Mesendoderm (in vitro differentiated cells): ENCODE measurements at regions not wholly inside any gene's neighbourhood (a gene's known extent, or its start where the extent isn't known, plus 50 kb on each side); places are given as distances from the start of the nearest gene placed in this dataset.

Source experiments
- DNase-seq: peaks from one replicate; pipeline ENCODE4 v3.0.0; 2013
- H2AK5ac ChIP-seq: 2 replicates; pipeline ENCODE4 v1.6.1; 2013; ENCODE audit warnings: low read length, inconsistent platforms
- H2BK120ac ChIP-seq: 2 replicates; pipeline ENCODE4 v1.6.1; 2013; ENCODE audit warnings: low read depth, mild to moderate bottlenecking, low read length, moderate library complexity, mixed read lengths
- H2BK15ac ChIP-seq: replicated peaks from 2 replicates; pipeline ENCODE4 v1.6.1; 2013; ENCODE audit warnings: low read depth, mild to moderate bottlenecking, moderate library complexity
- H2BK5ac ChIP-seq: 2 replicates; pipeline ENCODE4 v1.6.1; 2013; ENCODE audit warnings: low read length, inconsistent platforms
- H3K18ac ChIP-seq: 2 replicates; pipeline ENCODE4 v1.6.1; 2013; ENCODE audit warnings: mild to moderate bottlenecking, low read length, mixed read lengths
- H3K23ac ChIP-seq: one replicate; pipeline ENCODE4 v1.6.1; 2013; ENCODE audit warnings: low read length
- H3K27ac ChIP-seq: 2 replicates; pipeline ENCODE4 v1.5.1; 2013; ENCODE audit warnings: low read depth, mild to moderate bottlenecking, inconsistent platforms, low read length, moderate library complexity
- H3K27me3 ChIP-seq: 2 replicates; pipeline ENCODE4 v1.6.1; 2013; ENCODE audit warnings: low read length, control low read depth, mild to moderate bottlenecking, inconsistent platforms; ENCODE audit not compliant: insufficient read depth, poor library complexity
- H3K36me3 ChIP-seq: 2 replicates; pipeline ENCODE4 v1.6.1; 2013; ENCODE audit warnings: low read length, inconsistent platforms; ENCODE audit not compliant: control insufficient read depth, insufficient read depth
- H3K4ac ChIP-seq: one replicate; pipeline ENCODE4 v1.6.1; 2013; ENCODE audit warnings: low read depth, mild to moderate bottlenecking, low read length, moderate library complexity
- H3K4me1 ChIP-seq: 2 replicates; pipeline ENCODE4 v1.6.1; 2013; ENCODE audit warnings: low read depth, low read length, inconsistent platforms; ENCODE audit not compliant: control insufficient read depth
- H3K4me2 ChIP-seq: 2 replicates; pipeline ENCODE4 v1.6.1; 2013; ENCODE audit warnings: low read length
- H3K4me3 ChIP-seq: 2 replicates; pipeline ENCODE4 v1.5.1; 2013; ENCODE audit warnings: mild to moderate bottlenecking, low read length
- H3K56ac ChIP-seq: one replicate; pipeline ENCODE4 v1.6.1; 2013; ENCODE audit warnings: low read length
- H3K79me1 ChIP-seq: 2 replicates; pipeline ENCODE4 v1.6.1; 2013; ENCODE audit warnings: low read length, inconsistent platforms
- H3K79me2 ChIP-seq: 2 replicates; pipeline ENCODE4 v1.6.1; 2013; ENCODE audit warnings: mild to moderate bottlenecking, low read length; ENCODE audit not compliant: control insufficient read depth, insufficient read depth
- H3K9ac ChIP-seq: 2 replicates; pipeline ENCODE4 v1.6.1; 2013; ENCODE audit warnings: low read length, inconsistent platforms
- H4K5ac ChIP-seq: one replicate; pipeline ENCODE4 v1.6.1; 2013; ENCODE audit warnings: low read length
- H4K8ac ChIP-seq: one replicate; pipeline ENCODE4 v1.6.1; 2013; ENCODE audit warnings: low read depth, mild to moderate bottlenecking, control low read depth, low read length, moderate library complexity
- WGBS: extraction: QIAGEN DNeasy Blood & Tissue Kit; methylation state at CpG from one replicate; pipeline ENCODE4 v1.1.7; 2013; ENCODE audit warnings: low lambda C conversion rate, missing lambda C conversion rate; ENCODE audit not compliant: insufficient coverage; ENCODE audit errors: extremely low coverage; 5-methylcytosine and 5-hydroxymethylcytosine counted together

DNA sequence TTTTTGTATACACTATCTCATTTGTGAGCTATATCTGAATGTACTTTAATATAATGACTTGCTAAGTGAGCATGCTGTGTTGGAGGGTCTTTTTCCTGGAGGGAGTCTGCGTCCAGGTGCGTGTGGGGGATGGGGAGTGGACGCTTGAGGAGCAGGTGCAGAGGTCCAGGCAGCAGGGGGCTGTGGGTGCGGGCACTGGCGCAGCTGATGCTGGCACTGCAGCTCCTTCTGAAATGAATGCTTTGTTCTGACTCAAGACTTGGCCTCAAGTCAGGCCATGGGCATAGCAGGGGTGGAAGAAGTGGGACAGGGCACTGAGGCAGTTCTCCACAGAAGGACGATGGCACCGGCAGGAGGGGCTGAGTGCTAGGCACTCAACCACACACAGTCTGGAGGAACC, 165.7 kb upstream of the IRX1 start:
- H3K56ac ChIP-seq: no peak overlapping the region
- no peak overlapping the region for H3K4ac ChIP-seq
- no peak overlapping the region for H3K4me3 ChIP-seq
- no peak overlapping the region for H3K9ac ChIP-seq
- H3K79me2 ChIP-seq: no peaks in the 10 kb centered on the region
- DNase-seq: no peak
- no peak overlapping the region for H2BK15ac ChIP-seq
- WGBS: no CpG with 5 or more reads among the region's 7 CpGs
- no peak overlapping the region for H4K8ac ChIP-seq
- H2BK5ac ChIP-seq: no peak overlapping the region
- H3K18ac ChIP-seq: no peak overlapping the region
- H3K36me3 ChIP-seq: no peaks in the 10 kb centered on the region
- no peak overlapping the region for H3K23ac ChIP-seq
- no peak overlapping the region for H2AK5ac ChIP-seq
- H3K4me1 ChIP-seq: no peaks in the 10 kb centered on the region
- H2BK120ac ChIP-seq: no peak overlapping the region
- H3K27me3 ChIP-seq: no peaks in the 10 kb centered on the region
- H3K27ac ChIP-seq: no peak overlapping the region
- no peaks in the 10 kb centered on the region for H3K79me1 ChIP-seq
- no peak overlapping the region for H4K5ac ChIP-seq
- no peak overlapping the region for H3K4me2 ChIP-seq

- no peaks in the 10 kb centered on the region for H3K36me3 ChIP-seq
- no peak overlapping the region for H3K18ac ChIP-seq
- no peak overlapping the region for H3K9ac ChIP-seq
- H4K5ac ChIP-seq: no peak overlapping the region
- H2BK120ac ChIP-seq: no peak overlapping the region
- WGBS: no CpG with 5 or more reads among the region's 15 CpGs
- H3K4ac ChIP-seq: no peak overlapping the region
- H2AK5ac ChIP-seq: no peak overlapping the region
- no peak overlapping the region for H3K4me3 ChIP-seq
- DNase-seq: peak; percentile 20
- H3K79me2 ChIP-seq: no peaks in the 10 kb centered on the region
- no peaks in the 10 kb centered on the region for H3K27me3 ChIP-seq
- H4K8ac ChIP-seq: no peak overlapping the region
- H3K79me1 ChIP-seq: no peaks in the 10 kb centered on the region
- no peaks in the 10 kb centered on the region for H3K4me1 ChIP-seq
- no peak overlapping the region for H3K4me2 ChIP-seq
- H3K56ac ChIP-seq: no peak overlapping the region
- no peak overlapping the region for H3K27ac ChIP-seq
- H3K23ac ChIP-seq: no peak overlapping the region
- H2BK15ac ChIP-seq: no peak overlapping the region
- no peak overlapping the region for H2BK5ac ChIP-seq
Observed at GRCh38 chr5:3428334-3428733, 167.3 kb upstream of the IRX1 start.

DNA sequence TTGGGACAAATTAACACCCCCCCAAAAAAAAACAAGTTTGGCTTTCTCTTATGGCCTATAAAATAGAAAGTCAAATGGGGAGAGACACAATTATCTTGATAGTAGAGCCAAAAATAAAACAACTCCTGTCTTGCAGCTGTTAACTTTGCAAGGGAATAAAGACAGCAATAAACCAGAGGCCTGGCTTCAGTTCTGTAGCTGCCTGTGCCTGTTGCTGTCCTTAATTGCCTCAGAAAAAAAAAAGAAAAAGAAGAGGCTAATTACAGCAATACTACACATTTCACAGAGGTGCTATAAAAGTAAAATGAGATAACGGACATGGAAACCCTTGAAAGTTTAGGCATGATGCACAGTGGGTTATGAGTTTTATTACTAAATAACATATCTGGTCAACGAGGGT, 170.7 kb upstream of the IRX1 start:
- no peak overlapping the region for H3K27ac ChIP-seq
- H3K79me1 ChIP-seq: no peaks in the 10 kb centered on the region
- no peak overlapping the region for H3K23ac ChIP-seq
- H3K4me1 ChIP-seq: no peaks in the 10 kb centered on the region
- no peak overlapping the region for H2BK5ac ChIP-seq
- no peak overlapping the region for H2BK15ac ChIP-seq
- no peak for DNase-seq
- H2BK120ac ChIP-seq: no peak overlapping the region
- H4K5ac ChIP-seq: no peak overlapping the region
- no peak overlapping the region for H3K9ac ChIP-seq
- no peak overlapping the region for H3K56ac ChIP-seq
- H2AK5ac ChIP-seq: no peak overlapping the region
- no peak overlapping the region for H3K4me3 ChIP-seq
- no peaks in the 10 kb centered on the region for H3K27me3 ChIP-seq
- no peaks in the 10 kb centered on the region for H3K36me3 ChIP-seq
- H4K8ac ChIP-seq: no peak overlapping the region
- no peak overlapping the region for H3K4ac ChIP-seq
- no peak overlapping the region for H3K4me2 ChIP-seq
- no peak overlapping the region for H3K18ac ChIP-seq
- no peaks in the 10 kb centered on the region for H3K79me2 ChIP-seq
- no CpG with 5 or more reads among the region's 2 CpGs for WGBS

- H4K5ac ChIP-seq: no peak overlapping the region
- no peaks in the 10 kb centered on the region for H3K79me2 ChIP-seq
- no peaks in the 10 kb centered on the region for H3K4me1 ChIP-seq
- no peaks in the 10 kb centered on the region for H3K36me3 ChIP-seq
- no peak overlapping the region for H3K23ac ChIP-seq
- no peak overlapping the region for H2BK120ac ChIP-seq
- H3K27me3 ChIP-seq: no peaks in the 10 kb centered on the region
- H2BK5ac ChIP-seq: no peak overlapping the region
- no peak overlapping the region for H4K8ac ChIP-seq
- no peaks in the 10 kb centered on the region for H3K79me1 ChIP-seq
- no peak overlapping the region for H3K27ac ChIP-seq
- H2BK15ac ChIP-seq: no peak overlapping the region
- no peak overlapping the region for H3K56ac ChIP-seq
- H3K4ac ChIP-seq: no peak overlapping the region
- H3K4me2 ChIP-seq: no peak overlapping the region
- no peak overlapping the region for H3K9ac ChIP-seq
- no peak overlapping the region for H3K18ac ChIP-seq
- H2AK5ac ChIP-seq: no peak overlapping the region
- DNase-seq: peak; percentile 61
- WGBS: no CpG with 5 or more reads among the region's 17 CpGs
- no peak overlapping the region for H3K4me3 ChIP-seq
Observed at GRCh38 chr5:3417376-3417943, 178.2 kb upstream of the IRX1 start.

GRCh38 chr5:3414371-3414770, 181.3 kb upstream of the IRX1 start:
- Histone ChIP-seq H3K23ac (no peak overlapping the region), H2BK120ac (no peak overlapping the region), H3K27me3 (no peaks in the 10 kb centered on the region), H3K4me2 (no peak overlapping the region), H3K4ac (no peak overlapping the region), H3K18ac (no peak overlapping the region), H3K9ac (no peak overlapping the region), H2BK5ac (no peak overlapping the region), H2BK15ac (no peak overlapping the region), H4K8ac (no peak overlapping the region), H3K79me1 (no peaks in the 10 kb centered on the region), H3K4me3 (no peak overlapping the region), H4K5ac (no peak overlapping the region), H3K4me1 (no peaks in the 10 kb centered on the region), H3K27ac (no peak overlapping the region), H3K36me3 (no peaks in the 10 kb centered on the region), H2AK5ac (no peak overlapping the region), H3K56ac (no peak overlapping the region), H3K79me2 (no peaks in the 10 kb centered on the region)
- no peak for DNase-seq
- no CpG with 5 or more reads among the region's 7 CpGs for WGBS

DNA sequence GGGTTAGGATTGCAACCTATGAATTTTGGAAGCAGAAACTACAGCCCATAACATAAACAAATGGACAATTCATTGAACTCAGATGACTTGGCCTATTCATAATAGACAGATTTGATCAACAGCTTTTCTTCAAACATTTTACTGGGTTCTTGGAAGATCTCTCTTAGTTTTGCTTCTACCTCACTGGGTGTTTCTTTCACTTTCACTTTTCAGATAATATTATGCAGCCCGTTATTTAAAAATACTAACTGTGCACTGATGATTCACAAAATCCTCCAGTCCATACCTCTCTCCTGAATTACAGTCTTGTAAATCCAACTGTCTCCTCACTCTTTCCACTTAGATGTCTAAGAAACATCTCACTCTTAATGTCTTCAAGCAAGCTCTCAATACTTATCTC, 183.5 kb upstream of the IRX1 start:
- Histone ChIP-seq H3K4me1 (no peaks in the 10 kb centered on the region), H3K36me3 (no peaks in the 10 kb centered on the region), H3K4me2 (no peak overlapping the region), H3K56ac (no peak overlapping the region), H3K18ac (no peak overlapping the region), H2BK120ac (no peak overlapping the region), H3K79me2 (no peaks in the 10 kb centered on the region), H3K79me1 (no peaks in the 10 kb centered on the region), H2AK5ac (no peak overlapping the region), H2BK5ac (no peak overlapping the region), H4K8ac (no peak overlapping the region), H3K27ac (no peak overlapping the region), H3K23ac (no peak overlapping the region), H2BK15ac (no peak overlapping the region), H3K27me3 (no peaks in the 10 kb centered on the region), H3K9ac (no peak overlapping the region), H3K4me3 (no peak overlapping the region), H3K4ac (no peak overlapping the region), H4K5ac (no peak overlapping the region)
- no peak for DNase-seq
- no CpG with 5 or more reads among the region's 1 CpG for WGBS
